HG03521 (cell line): ENCODE measurements at regions not wholly inside any gene's neighbourhood (a gene's known extent, or its start where the extent isn't known, plus 50 kb on each side); places are given as distances from the start of the nearest gene placed in this dataset.

Source experiments
- ATAC-seq: cut with Tn5 transposase; IDR thresholded peaks from one replicate; pipeline ENCODE4 v1.9.1; 2021; ENCODE audit warnings: mild to moderate bottlenecking, moderate library complexity; ENCODE audit not compliant: unreplicated experiment

DNA sequence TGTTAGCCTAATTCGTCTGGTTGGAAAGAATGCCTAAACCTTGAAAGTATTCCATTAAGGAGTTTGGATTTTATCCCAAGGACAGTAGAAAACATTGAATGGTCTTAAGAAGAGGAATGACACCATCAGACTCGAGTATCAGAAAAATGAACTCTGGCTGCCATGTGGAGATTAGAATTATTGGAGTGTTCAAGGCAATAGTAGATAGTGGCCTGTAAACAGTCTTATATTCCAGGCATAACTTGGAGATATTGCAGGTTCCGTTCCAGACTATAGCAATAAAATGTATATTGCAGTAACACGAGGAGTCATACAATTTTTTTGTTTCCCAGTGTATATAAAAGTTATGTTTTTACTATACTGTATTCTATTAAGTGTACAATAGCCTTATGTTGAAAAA is 130.9 kb downstream of the GDAP2 start:
- no peak for ATAC-seq

DNA sequence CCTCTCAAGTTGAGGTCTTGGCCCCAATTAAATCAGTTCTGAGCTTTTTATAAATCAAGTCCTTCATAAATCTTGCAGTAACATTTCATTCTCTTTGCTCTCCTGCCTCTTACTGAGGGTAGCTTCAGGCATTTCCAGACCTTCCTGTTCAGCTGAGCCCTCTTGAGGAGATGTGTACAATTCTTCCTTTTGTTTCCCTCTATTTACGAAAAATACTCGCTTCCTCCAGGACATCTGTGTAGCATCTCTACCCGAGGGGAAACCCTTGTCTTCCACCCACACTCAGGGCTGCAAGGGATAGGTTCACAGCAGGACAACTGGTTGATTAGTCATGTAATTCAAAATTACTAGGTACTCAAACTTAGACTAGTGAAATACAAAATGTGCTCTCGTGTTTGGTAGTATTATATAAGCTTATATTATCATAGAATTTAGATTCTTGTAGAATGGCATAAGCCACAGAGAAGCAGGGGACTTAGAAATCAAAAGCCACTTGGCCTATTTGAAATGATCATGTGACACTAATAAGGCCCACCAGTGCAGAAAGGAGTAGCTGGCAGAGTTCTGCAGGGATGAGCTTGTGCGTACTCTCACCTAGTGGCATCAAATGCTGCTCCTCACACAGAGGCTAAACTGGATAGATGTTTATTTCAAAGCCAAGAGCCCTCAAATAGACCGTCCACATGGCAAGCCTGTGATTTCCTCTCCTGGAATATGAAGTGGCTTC is 126.7 kb downstream of the GDAP2 start:
- no peak for ATAC-seq

DNA sequence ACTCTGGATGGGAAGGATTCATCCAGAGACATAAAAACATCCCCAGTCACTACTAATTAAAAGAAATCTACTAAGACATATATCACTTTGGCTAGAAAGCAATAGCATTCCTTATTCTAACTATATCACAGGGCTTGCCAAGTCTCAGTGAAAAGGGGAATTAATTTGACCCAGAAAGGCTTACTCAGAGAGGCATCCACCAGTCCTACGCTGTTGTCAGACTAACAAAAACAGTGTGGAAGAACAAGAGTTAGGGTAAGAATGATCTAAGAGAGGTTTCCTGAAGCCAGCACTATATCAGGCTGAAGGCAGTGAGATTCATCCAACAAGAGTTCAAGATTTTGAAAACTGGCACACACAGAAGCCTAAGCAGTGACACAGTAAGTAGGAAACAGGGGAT is 126.1 kb downstream of the GDAP2 start:
- no peak for ATAC-seq

DNA sequence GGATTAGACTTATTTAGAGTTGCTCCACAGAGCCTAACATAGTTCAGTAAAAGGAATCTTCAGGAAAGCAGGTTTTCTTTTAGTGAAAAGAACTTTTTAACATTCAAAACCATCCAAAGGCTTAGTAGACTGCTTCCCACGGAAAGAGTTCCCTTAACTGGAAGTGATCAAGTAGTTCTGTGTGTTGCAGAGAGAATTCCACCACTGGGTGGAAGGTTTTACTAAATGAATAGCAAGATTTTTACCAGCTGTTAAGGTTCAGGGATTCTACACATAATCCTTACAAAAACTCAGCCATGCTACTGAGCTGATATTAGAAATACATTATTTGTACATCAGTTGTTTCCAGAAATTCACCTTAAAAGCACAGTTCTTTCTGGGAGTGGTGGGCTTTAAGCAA is 119.7 kb downstream of the GDAP2 start:
- no peak for ATAC-seq

DNA sequence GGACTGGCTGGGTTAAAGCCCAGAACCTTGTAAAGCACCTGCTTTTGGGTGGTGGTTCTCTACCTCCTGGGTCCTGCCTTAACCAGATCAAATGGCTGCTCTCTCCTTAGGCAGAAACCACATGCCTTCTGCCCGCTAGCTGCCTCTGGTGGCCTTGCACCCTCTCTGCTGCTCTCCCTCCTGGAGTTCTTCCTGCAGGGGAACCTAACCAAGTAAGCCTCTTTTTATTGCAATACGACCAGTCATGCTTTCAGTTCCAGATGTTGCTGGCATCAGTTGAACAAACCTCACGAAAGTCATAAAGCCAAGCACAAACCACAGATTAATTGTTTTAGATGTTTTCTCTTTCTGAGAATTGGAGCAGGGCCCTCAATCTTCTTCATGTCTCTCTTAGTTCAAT is 118.9 kb downstream of the GDAP2 start:
- no peak for ATAC-seq

DNA sequence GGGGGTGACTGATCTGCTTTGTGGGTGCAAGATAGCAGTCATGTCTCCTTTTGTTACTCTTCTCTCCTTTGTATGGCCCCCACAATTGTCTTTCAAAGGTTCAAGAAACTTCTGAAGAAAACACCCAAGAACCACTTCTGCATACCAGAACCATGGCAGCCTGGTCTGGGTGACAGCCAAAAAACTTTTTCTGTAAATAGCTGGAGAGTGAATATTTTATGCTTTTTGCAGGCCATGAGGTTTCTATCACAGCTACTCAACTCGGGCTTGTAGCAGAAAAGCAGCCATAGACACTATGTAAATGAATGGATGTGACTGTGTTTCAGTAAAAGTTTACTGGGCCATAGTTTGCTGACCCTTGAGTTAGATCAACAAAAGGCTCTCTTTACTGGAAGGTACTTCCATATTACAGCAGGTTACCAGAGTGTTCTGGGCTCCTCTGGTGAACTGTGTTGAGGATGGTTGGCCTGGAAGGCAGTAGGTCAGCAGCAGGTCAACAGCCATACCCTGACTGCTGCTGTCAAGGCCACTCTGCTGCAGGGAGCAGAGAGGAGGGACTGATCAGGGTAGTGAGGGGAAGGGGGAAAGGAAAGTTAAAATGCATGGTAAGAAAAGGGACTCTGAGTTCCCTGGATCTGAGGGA is 116.4 kb downstream of the GDAP2 start:
- no peak for ATAC-seq
